IMR-90 (cell line): ENCODE measurements at regions not wholly inside any gene's neighbourhood (a gene's known extent, or its start where the extent isn't known, plus 50 kb on each side); places are given as distances from the start of the nearest gene placed in this dataset.

Experiments used
- ATAC-seq: fragments of 200-7000 bp; cut with Tn5 transposase; 2 replicates; pipeline ENCODE4 v1.9.1; 2020; ENCODE audit warnings: low read depth, mild to moderate bottlenecking, moderate library complexity
- BruUV-seq: library from RNA; stranded (reverse); fragments of 400-500 nt; replicated peaks from 2 replicates; lab custom pipeline; 2021; lab: Mats Ljungman, UMichigan
- CTCF ChIA-PET: fragments of 300-600 bp; formaldehyde crosslinking; extraction: SDS; loops from one replicate; lab custom pipeline; 2021; ENCODE audit warnings: antibody characterized with exemption; lab: Yijun Ruan, JAX
- POLR2A ChIA-PET: fragments of 300-600 bp; sonication (Branson Sonifier 250); formaldehyde crosslinking; loops from one replicate; lab custom pipeline; 2022; ENCODE audit warnings: antibody characterized with exemption; ENCODE audit not compliant: unreplicated experiment; lab: Charles Lee
- DNase-seq: peaks from one replicate; pipeline ENCODE4 v3.0.0; 2013
- H2AFZ ChIP-seq: replicated peaks from 2 replicates; pipeline ENCODE3; 2013; ENCODE audit warnings: low read length, mild to moderate bottlenecking; ENCODE audit not compliant: poor library complexity
- H2AK5ac ChIP-seq: 2 replicates; pipeline ENCODE4 v1.6.1; 2013; ENCODE audit warnings: low read depth, low read length, inconsistent platforms
- H2AK9ac ChIP-seq: replicated peaks from 2 replicates; pipeline ENCODE3; 2013; ENCODE audit warnings: mild to moderate bottlenecking, low read depth, low read length, moderate library complexity; ENCODE audit not compliant: poor library complexity
- H2BK120ac ChIP-seq: 2 replicates; pipeline ENCODE4 v1.6.1; 2013; ENCODE audit warnings: low read depth, low read length, inconsistent platforms
- H2BK15ac ChIP-seq: 3 replicates; pipeline ENCODE4 v1.6.1; 2013; ENCODE audit warnings: low read depth, low read length, inconsistent platforms
- H2BK20ac ChIP-seq: 2 replicates; pipeline ENCODE4 v1.6.1; 2013; ENCODE audit warnings: low read depth, mild to moderate bottlenecking, inconsistent platforms, low read length, moderate library complexity
- H2BK5ac ChIP-seq: 2 replicates; pipeline ENCODE4 v1.6.1; 2013; ENCODE audit warnings: mild to moderate bottlenecking, low read depth, low read length, inconsistent platforms; ENCODE audit not compliant: poor library complexity, severe bottlenecking
- H3K14ac ChIP-seq: replicated peaks from 2 replicates; pipeline ENCODE4 v1.6.1; 2013; ENCODE audit warnings: low read depth, low read length, inconsistent platforms
- H3K18ac ChIP-seq: 2 replicates; pipeline ENCODE4 v1.6.1; 2013; ENCODE audit warnings: low read depth, low read length, control low read depth
- H3K23ac ChIP-seq: 2 replicates; pipeline ENCODE4 v1.6.1; 2013; ENCODE audit warnings: low read depth, low read length, inconsistent platforms
- H3K27ac ChIP-seq: 2 replicates; pipeline ENCODE4 v1.5.1; 2013; ENCODE audit warnings: mild to moderate bottlenecking, control low read depth, low read length; ENCODE audit not compliant: insufficient read depth
- H3K27me3 ChIP-seq: 2 replicates; pipeline ENCODE4 v1.6.1; 2013; ENCODE audit warnings: low read length; ENCODE audit not compliant: control insufficient read depth, insufficient read depth
- H3K36me3 ChIP-seq: 2 replicates; pipeline ENCODE4 v1.6.1; 2013; ENCODE audit warnings: low read length, mixed read lengths; ENCODE audit not compliant: control insufficient read depth, insufficient read depth
- H3K4ac ChIP-seq: 2 replicates; pipeline ENCODE4 v1.6.1; 2013; ENCODE audit warnings: low read depth, low read length, inconsistent platforms
- H3K4me1 ChIP-seq: 2 replicates; pipeline ENCODE4 v1.6.1; 2013; ENCODE audit warnings: low read length, mixed read lengths; ENCODE audit not compliant: control insufficient read depth, insufficient read depth
- H3K4me2 ChIP-seq: 2 replicates; pipeline ENCODE4 v1.6.1; 2013; ENCODE audit warnings: low read depth, mild to moderate bottlenecking, control low read depth, low read length, moderate library complexity
- H3K4me3 ChIP-seq: 2 replicates; pipeline ENCODE4 v1.5.1; 2013; ENCODE audit warnings: low read depth, mild to moderate bottlenecking, control low read depth, low read length, moderate library complexity; ENCODE audit not compliant: insufficient read depth
- H3K56ac ChIP-seq: 2 replicates; pipeline ENCODE4 v1.6.1; 2013; ENCODE audit warnings: low read length, inconsistent platforms; ENCODE audit not compliant: insufficient read depth; ENCODE audit errors: extremely low read depth
- H3K79me1 ChIP-seq, 2 experiments: 2 replicates each; pipeline ENCODE4 v1.6.1; 2013; ENCODE audit warnings: low read length in 2 of 2, inconsistent platforms in 1 of 2, low read depth in 1 of 2
- H3K9ac ChIP-seq: 2 replicates; pipeline ENCODE4 v1.6.1; 2013; ENCODE audit warnings: low read depth, low read length, control low read depth
- H3K9me1 ChIP-seq: 2 replicates; pipeline ENCODE4 v1.6.1; 2013; ENCODE audit warnings: low read length, inconsistent platforms; ENCODE audit not compliant: insufficient read depth
- H3K9me3 ChIP-seq: 2 replicates; pipeline ENCODE4 v1.6.1; 2013; ENCODE audit warnings: low read length; ENCODE audit not compliant: control insufficient read depth, insufficient read depth
- H4K20me1 ChIP-seq: 2 replicates; pipeline ENCODE4 v1.6.1; 2013; ENCODE audit warnings: low read length, inconsistent platforms; ENCODE audit not compliant: insufficient read depth
- H4K5ac ChIP-seq: 2 replicates; pipeline ENCODE4 v1.6.1; 2013; ENCODE audit warnings: mild to moderate bottlenecking, low read depth, low read length, control low read depth
- H4K8ac ChIP-seq, 2 experiments: 2 replicates each; pipeline ENCODE4 v1.6.1; 2013; ENCODE audit warnings: low read depth in 2 of 2, low read length in 2 of 2, control low read depth in 1 of 2, inconsistent platforms in 1 of 2
- H4K91ac ChIP-seq: 2 replicates; pipeline ENCODE4 v1.6.1; 2013; ENCODE audit warnings: low read depth, low read length, inconsistent platforms; ENCODE audit not compliant: insufficient read depth
- CTCF ChIP-seq: conservative IDR thresholded peaks from 2 replicates; pipeline ENCODE4 v1.5.1; 2012; ENCODE audit warnings: mild to moderate bottlenecking, low read depth, low read length, improper control_type of control experiment
- NFE2L2 ChIP-seq: fragments of 150-350 bp; IDR thresholded peaks from 2 replicates; pipeline ENCODE4 v1.6.1; 2016; ENCODE audit warnings: low read depth, mild to moderate bottlenecking, low read length
- WGBS, 2 experiments: methylation state at CpG; one replicate each; pipeline versions ENCODE4 v1.1.5 to v1.1.7; 2013; ENCODE audit warnings: missing lambda C conversion rate in 2 of 2; ENCODE audit not compliant: insufficient read length in 1 of 2; ENCODE audit errors: extremely low coverage in 2 of 2; 5-methylcytosine and 5-hydroxymethylcytosine counted together
- dilution Hi-C: fragments of 300-500 bp; cut with HindIII; formaldehyde crosslinking; loops from one replicate; pipeline ENCODE4 v1.14.3; 2018; ENCODE audit warnings: low sequenced_read_pairs; ENCODE audit not compliant: unreplicated experiment
- in situ Hi-C: fragments of 300-500 bp; cut with MboI; formaldehyde crosslinking; loops from 3 replicates; pipeline ENCODE4 v1.14.3; 2019; ENCODE audit warnings: low sequenced_read_pairs, inconsistent platforms, mixed read lengths
- intact Hi-C: fragments of 100-400 bp; cut with micrococcal nuclease; formaldehyde crosslinking; loops from 2 replicates; pipeline ENCODE4 v1.10.0; 2022

- Histone ChIP-seq H3K56ac (no peak overlapping the region), H3K18ac (no peak overlapping the region), H3K23ac (no peak overlapping the region), H4K91ac (no peak overlapping the region), H3K4me2 (no peak overlapping the region), H3K4me1 (no peaks in the 10 kb centered on the region), H2AK9ac (no peak overlapping the region), H4K5ac (no peak overlapping the region), H3K4ac (no peak overlapping the region), H2BK15ac (no peak overlapping the region), H3K9me3 (no peaks in the 10 kb centered on the region), H3K4me3 (no peak overlapping the region), H3K9me1 (no peaks in the 10 kb centered on the region), H3K79me1 (no peaks in the 10 kb centered on the region), H2BK20ac (no peak overlapping the region), H3K27me3 (no peaks in the 10 kb centered on the region), H2BK5ac (no peak overlapping the region), H3K14ac (no peak overlapping the region), H2BK120ac (no peak overlapping the region), H3K9ac (no peak overlapping the region), H4K20me1 (no peaks in the 10 kb centered on the region), H3K27ac (no peak overlapping the region), H2AFZ (no peak overlapping the region), H3K36me3 (no peaks in the 10 kb centered on the region), H2AK5ac (no peak overlapping the region), H4K8ac (no peak overlapping the region)
- CTCF ChIA-PET, result no interaction called here
- ATAC-seq, result no peak
- in situ Hi-C loops (no loop called here), intact Hi-C loops (no loop called here), dilution Hi-C loops (no loop called here)
- TF ChIP-seq NFE2L2, result no peak
- no peak for TF ChIP-seq CTCF
- no peak for DNase-seq
- POLR2A ChIA-PET, result no interaction called here
- BruUV-seq, result no TSS peak
- WGBS, 2 experiments, result no CpG with 5 or more reads among the region's 2 CpGs
These were observed 241.4 kb downstream of the EPHA7 start for GRCh38 chr6:93177918-93178317.
